Activated CD4-positive, alpha-beta T cell treated with anti-CD3 and anti-CD28 coated beads, Interleukin-2, amount 10 ng/mL, durations not matched to agents 24 days and 14 days (primary cell): ENCODE measurements at regions not wholly inside any gene's neighbourhood (a gene's known extent, or its start where the extent isn't known, plus 50 kb on each side); places are given as distances from the start of the nearest gene placed in this dataset.

ENCODE experiments used
- DNase-seq: peaks from one replicate; pipeline ENCODE4 v3.0.0; 2022
- H3K27ac Mint-ChIP-seq: one replicate; pipeline ENCODE4 v1.8.0; 2022; ENCODE audit warnings: mild to moderate bottlenecking, mixed read lengths
- H3K27me3 Mint-ChIP-seq: one replicate; pipeline ENCODE4 v1.8.0; 2022; ENCODE audit warnings: mixed read lengths
- H3K36me3 Mint-ChIP-seq: one replicate; pipeline ENCODE4 v1.8.0; 2022; ENCODE audit warnings: low read depth, mild to moderate bottlenecking, mixed read lengths
- H3K4me1 Mint-ChIP-seq: one replicate; pipeline ENCODE4 v1.8.0; 2021; ENCODE audit warnings: mixed read lengths
- H3K4me3 Mint-ChIP-seq: one replicate; pipeline ENCODE4 v1.8.0; 2022; ENCODE audit warnings: mild to moderate bottlenecking, moderate library complexity, mixed read lengths
- H3K9me3 Mint-ChIP-seq: one replicate; pipeline ENCODE4 v1.8.0; 2021; ENCODE audit warnings: mixed read lengths
- intact Hi-C: fragments of 100-400 bp; cut with micrococcal nuclease; formaldehyde crosslinking; loops from one replicate; pipeline ENCODE4 v1.15.1; 2023

- intact Hi-C loops: no loop called here
- Mint-ChIP-seq H3K9me3 (peaks cover 13% of the 10 kb centered on the region), H3K4me1 (no peaks in the 10 kb centered on the region), H3K4me3 (no peak overlapping the region), H3K27me3 (peaks cover 49% of the 10 kb centered on the region), H3K36me3 (no peaks in the 10 kb centered on the region), H3K27ac (no peak overlapping the region)
- DNase-seq: no peak
These were observed 51.3 kb upstream of the LRRN2 start for GRCh38 chr1:204736836-204737235.

- no peak overlapping the region for H3K4me3 Mint-ChIP-seq
- H3K27ac Mint-ChIP-seq: no peak overlapping the region
- no peaks in the 10 kb centered on the region for H3K4me1 Mint-ChIP-seq
- peaks cover 13% of the 10 kb centered on the region for H3K9me3 Mint-ChIP-seq
- DNase-seq: no peak
- no peaks in the 10 kb centered on the region for H3K36me3 Mint-ChIP-seq
- intact Hi-C loops: no loop called here
- peaks cover 49% of the 10 kb centered on the region for H3K27me3 Mint-ChIP-seq
These were observed 53.0 kb upstream of the LRRN2 start for GRCh38 chr1:204738506-204738905.

- Mint-ChIP-seq H3K36me3 (no peaks in the 10 kb centered on the region), H3K9me3 (peaks cover 13% of the 10 kb centered on the region), H3K27me3 (peaks cover 47% of the 10 kb centered on the region), H3K4me1 (no peaks in the 10 kb centered on the region), H3K4me3 (no peak overlapping the region), H3K27ac (no peak overlapping the region)
- DNase-seq: no peak
- intact Hi-C loops: no loop called here
These were observed 54.8 kb upstream of the LRRN2 start for GRCh38 chr1:204740354-204740753.

DNA sequence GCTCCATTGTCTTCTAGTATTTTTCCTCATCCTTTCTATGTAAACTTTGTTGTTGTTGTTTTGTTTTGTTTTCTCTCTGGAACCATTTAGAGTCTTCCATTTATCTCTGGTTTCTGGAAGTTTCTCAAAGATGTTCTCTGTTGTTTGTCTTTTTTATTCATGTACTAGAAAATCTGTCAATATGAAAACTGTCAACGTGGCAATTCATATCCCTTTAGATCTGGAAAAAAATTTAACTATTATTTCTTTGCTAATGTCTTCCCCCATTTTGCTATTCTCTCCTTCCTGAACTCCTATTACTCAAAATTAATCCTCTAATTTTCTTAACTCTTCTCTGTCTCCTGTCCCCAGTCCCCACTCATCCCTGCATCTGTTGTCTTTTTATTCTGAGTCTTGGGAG lies 55.9 kb upstream of the LRRN2 start:
- Mint-ChIP-seq H3K36me3 (no peaks in the 10 kb centered on the region), H3K27ac (no peak overlapping the region), H3K27me3 (peaks cover 43% of the 10 kb centered on the region), H3K4me3 (no peak overlapping the region), H3K4me1 (no peaks in the 10 kb centered on the region), H3K9me3 (peaks cover 13% of the 10 kb centered on the region)
- intact Hi-C loops: no loop called here
- no peak for DNase-seq

GRCh38 chr1:204742676-204743251 lies 57.2 kb upstream of the LRRN2 start:
- Mint-ChIP-seq H3K9me3 (peaks cover 9% of the 10 kb centered on the region), H3K4me1 (peaks cover 2% of the 10 kb centered on the region), H3K4me3 (no peak overlapping the region), H3K27me3 (peaks cover 40% of the 10 kb centered on the region), H3K36me3 (no peaks in the 10 kb centered on the region), H3K27ac (no peak overlapping the region)
- DNase-seq: no peak
- intact Hi-C loops: no loop called here

- Mint-ChIP-seq H3K36me3 (no peaks in the 10 kb centered on the region), H3K4me3 (no peak overlapping the region), H3K9me3 (no peaks in the 10 kb centered on the region), H3K27ac (no peak overlapping the region), H3K4me1 (peaks cover 2% of the 10 kb centered on the region), H3K27me3 (peaks cover 37% of the 10 kb centered on the region)
- intact Hi-C loops: no loop called here
- no peak for DNase-seq
These were observed 58.7 kb upstream of the LRRN2 start for GRCh38 chr1:204744107-204744779.

DNA sequence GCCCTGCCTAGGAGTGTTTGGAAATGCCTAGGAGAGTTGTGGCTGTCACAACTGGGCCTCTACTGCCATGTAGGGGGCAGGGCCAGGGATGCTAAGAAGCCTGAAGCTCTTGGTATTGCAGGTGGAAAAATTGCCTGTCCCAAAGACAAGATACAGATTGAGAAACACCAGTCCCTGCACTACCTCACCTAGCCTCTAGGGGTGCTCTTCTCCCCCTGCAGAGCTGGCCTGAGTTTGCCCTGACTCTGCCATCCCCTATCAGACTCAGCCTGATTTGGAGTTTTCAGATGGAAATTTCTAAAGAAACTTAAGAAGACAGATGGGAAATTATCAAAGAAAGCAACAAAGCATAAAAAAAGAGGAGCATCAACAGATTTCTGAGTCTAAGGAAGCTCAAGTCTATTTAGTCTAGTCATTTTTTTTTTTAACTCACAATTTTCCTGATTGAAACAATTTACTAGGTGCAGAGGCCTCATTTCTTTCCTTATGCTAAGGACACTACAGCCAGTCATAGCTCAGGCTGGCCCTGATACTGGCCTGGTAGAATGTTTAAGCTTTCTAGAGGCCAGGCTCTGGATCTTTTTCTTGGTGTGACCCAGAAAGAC lies 61.4 kb upstream of the LRRN2 start:
- no peaks in the 10 kb centered on the region for H3K9me3 Mint-ChIP-seq
- H3K36me3 Mint-ChIP-seq: no peaks in the 10 kb centered on the region
- no peak overlapping the region for H3K4me3 Mint-ChIP-seq
- peaks cover 2% of the 10 kb centered on the region for H3K4me1 Mint-ChIP-seq
- peaks cover 23% of the 10 kb centered on the region for H3K27me3 Mint-ChIP-seq
- no peak overlapping the region for H3K27ac Mint-ChIP-seq
- intact Hi-C loops: loop anchor here (1.0 kb wide), 1 partner anchor 16 kb away; no protein-coding TSS in a partner anchor
- DNase-seq: peak; percentile 85

- Mint-ChIP-seq H3K9me3 (no peaks in the 10 kb centered on the region), H3K36me3 (no peaks in the 10 kb centered on the region), H3K27me3 (peaks cover 13% of the 10 kb centered on the region), H3K27ac (no peak overlapping the region), H3K4me1 (peaks cover 2% of the 10 kb centered on the region), H3K4me3 (no peak overlapping the region)
- no peak for DNase-seq
- intact Hi-C loops: no loop called here
These were observed 65.9 kb upstream of the LRRN2 start for GRCh38 chr1:204751480-204751879.

GRCh38 chr1:204751883-204752687 lies 66.5 kb upstream of the LRRN2 start:
- Mint-ChIP-seq H3K27ac (no peak overlapping the region), H3K4me1 (no peaks in the 10 kb centered on the region), H3K27me3 (peaks cover 8% of the 10 kb centered on the region), H3K9me3 (no peaks in the 10 kb centered on the region), H3K36me3 (no peaks in the 10 kb centered on the region), H3K4me3 (no peak overlapping the region)
- DNase-seq: no peak
- intact Hi-C loops: no loop called here

GRCh38 chr1:204752688-204753040 lies 67.1 kb upstream of the LRRN2 start:
- H3K36me3 Mint-ChIP-seq: no peaks in the 10 kb centered on the region

DNA sequence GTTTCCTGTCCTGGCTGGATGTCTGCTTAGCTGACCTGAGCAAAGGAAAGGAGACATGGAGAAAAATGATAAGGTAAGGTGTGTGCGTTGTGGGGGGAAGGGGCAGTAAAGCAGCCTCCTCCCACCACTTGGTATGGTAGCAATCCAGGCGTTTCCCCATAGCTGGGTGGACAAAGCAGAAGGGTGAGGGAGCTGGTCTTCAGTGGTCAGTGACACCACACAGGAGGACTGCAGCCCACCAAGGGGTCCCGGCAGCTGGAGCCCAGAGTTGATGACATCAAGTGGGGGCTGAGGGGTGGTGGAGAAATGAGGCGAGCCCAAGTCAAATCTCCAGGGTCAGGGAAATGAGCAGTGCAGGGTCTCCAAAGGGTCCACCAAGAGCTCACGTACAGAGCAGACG lies 69.3 kb upstream of the LRRN2 start:
- no peak overlapping the region for H3K4me3 Mint-ChIP-seq
- no peak overlapping the region for H3K27ac Mint-ChIP-seq
- intact Hi-C loops: no loop called here
- no peaks in the 10 kb centered on the region for H3K4me1 Mint-ChIP-seq
- no peak for DNase-seq
- no peaks in the 10 kb centered on the region for H3K9me3 Mint-ChIP-seq
- peaks cover 3% of the 10 kb centered on the region for H3K27me3 Mint-ChIP-seq
- H3K36me3 Mint-ChIP-seq: no peaks in the 10 kb centered on the region

More at GRCh38 chr1:204752688-204753040, 67.1 kb upstream of the LRRN2 start:
- Mint-ChIP-seq H3K9me3 (no peaks in the 10 kb centered on the region), H3K4me1 (no peaks in the 10 kb centered on the region), H3K27ac (no peak overlapping the region), H3K27me3 (peaks cover 8% of the 10 kb centered on the region), H3K4me3 (no peak overlapping the region)
- intact Hi-C loops: no loop called here
- DNase-seq: no peak

DNA sequence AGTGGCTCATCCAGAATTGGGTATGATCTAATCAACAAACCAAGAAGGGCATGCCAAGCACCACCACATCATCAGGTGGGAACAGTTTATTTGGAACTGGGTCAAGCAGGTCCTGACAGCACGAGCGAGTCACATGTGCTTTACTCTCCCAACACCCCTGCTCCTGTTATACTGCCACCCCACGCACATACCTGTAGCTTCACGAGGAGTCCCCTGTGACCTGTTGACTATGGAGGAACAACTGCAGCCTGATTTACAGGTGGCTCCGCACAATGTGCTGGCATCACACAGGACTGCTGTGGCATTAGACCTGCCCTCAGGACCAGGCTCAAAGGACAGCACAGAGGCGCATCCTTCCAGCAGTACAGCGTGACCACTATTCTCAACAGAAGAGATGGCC lies 70.8 kb upstream of the LRRN2 start:
- H3K36me3 Mint-ChIP-seq: no peaks in the 10 kb centered on the region
- H3K27me3 Mint-ChIP-seq: peaks cover 5% of the 10 kb centered on the region
- no peak overlapping the region for H3K27ac Mint-ChIP-seq
- no peak for DNase-seq
- H3K9me3 Mint-ChIP-seq: no peaks in the 10 kb centered on the region
- H3K4me3 Mint-ChIP-seq: no peak overlapping the region
- H3K4me1 Mint-ChIP-seq: no peaks in the 10 kb centered on the region
- intact Hi-C loops: no loop called here

DNA sequence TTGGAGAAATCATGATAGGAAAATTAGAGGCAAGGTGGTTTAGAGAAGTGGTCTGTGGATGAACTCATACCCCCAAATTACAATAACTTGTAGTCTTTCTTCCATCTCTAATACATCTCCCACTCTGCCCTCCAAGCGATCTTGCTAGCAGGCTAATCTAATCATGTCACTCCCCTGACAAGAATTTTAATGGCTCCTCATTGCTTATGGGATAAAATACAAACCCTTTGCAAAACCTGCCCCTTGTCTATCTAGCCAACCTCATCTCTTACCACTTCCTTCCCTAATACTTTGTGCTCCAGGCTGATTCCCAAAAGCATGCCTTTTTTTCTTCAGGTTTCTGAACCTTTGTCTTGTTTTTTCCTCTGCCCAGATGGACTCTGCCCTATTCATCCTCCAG lies 71.3 kb upstream of the LRRN2 start:
- Mint-ChIP-seq H3K9me3 (no peaks in the 10 kb centered on the region), H3K27ac (no peak overlapping the region), H3K4me3 (no peak overlapping the region), H3K27me3 (peaks cover 4% of the 10 kb centered on the region), H3K36me3 (no peaks in the 10 kb centered on the region), H3K4me1 (no peaks in the 10 kb centered on the region)
- no peak for DNase-seq
- intact Hi-C loops: no loop called here

DNA sequence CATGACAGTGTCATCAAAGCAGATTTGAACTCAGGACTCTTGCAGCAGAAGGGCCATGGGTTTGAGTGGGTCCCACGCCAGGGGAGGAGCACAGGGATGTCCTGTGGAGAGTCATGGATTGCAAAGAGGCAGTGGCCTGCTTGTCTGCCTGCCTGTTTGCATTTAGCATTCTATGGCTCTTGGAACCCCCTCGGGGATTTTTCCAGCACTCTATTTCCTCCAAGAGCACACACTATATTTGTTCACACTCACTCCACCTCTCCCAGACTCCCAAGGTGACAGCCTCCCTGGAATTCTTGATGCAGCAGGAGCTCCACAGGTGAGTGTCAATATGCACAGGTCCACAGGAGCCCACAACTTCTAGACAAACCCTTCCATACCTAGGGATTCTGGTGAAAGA lies 73.1 kb upstream of the LRRN2 start:
- no peaks in the 10 kb centered on the region for H3K36me3 Mint-ChIP-seq
- no peak overlapping the region for H3K4me3 Mint-ChIP-seq
- DNase-seq: no peak
- no peak overlapping the region for H3K27ac Mint-ChIP-seq
- no peaks in the 10 kb centered on the region for H3K9me3 Mint-ChIP-seq
- H3K27me3 Mint-ChIP-seq: peaks cover 5% of the 10 kb centered on the region
- H3K4me1 Mint-ChIP-seq: peaks cover 6% of the 10 kb centered on the region
- intact Hi-C loops: no loop called here
